AG08395 (cell line): ENCODE measurements at regions not wholly inside any gene's neighbourhood (a gene's known extent, or its start where the extent isn't known, plus 50 kb on each side); places are given as distances from the start of the nearest gene placed in this dataset.

Experiments
- DNase-seq: peaks from one replicate; pipeline ENCODE4 v3.0.0; 2012; ENCODE audit warnings: mixed read lengths, low spot score

- DNase-seq, result no peak
Measured at GRCh38 chr3:124602980-124603627, 127.1 kb upstream of the UMPS start.

- no peak for DNase-seq
Measured at GRCh38 chr3:124605781-124606579, 124.3 kb upstream of the UMPS start.

GRCh38 chr3:124607163-124607562 lies 123.1 kb upstream of the UMPS start:
- peak; percentile 38 for DNase-seq

GRCh38 chr3:124609402-124609801 lies 120.8 kb upstream of the UMPS start:
- no peak for DNase-seq

- DNase-seq, result no peak
Measured at GRCh38 chr3:124610130-124610529, 120.1 kb upstream of the UMPS start.

GRCh38 chr3:124611520-124611919 lies 118.7 kb upstream of the UMPS start:
- DNase-seq, result no peak

- DNase-seq, result no peak
Measured at GRCh38 chr3:124615896-124616543, 114.2 kb upstream of the UMPS start.

- no peak for DNase-seq
Measured at GRCh38 chr3:124617177-124617576, 113.1 kb upstream of the UMPS start.

- no peak for DNase-seq
Measured at GRCh38 chr3:124619887-124620599, 110.2 kb upstream of the UMPS start.

GRCh38 chr3:124620600-124621063 lies 109.6 kb upstream of the UMPS start:
- DNase-seq, result no peak

- DNase-seq, result no peak
Measured at GRCh38 chr3:124621498-124621897, 108.8 kb upstream of the UMPS start.

GRCh38 chr3:124625074-124625473 lies 105.2 kb upstream of the UMPS start:
- no peak for DNase-seq

- peak; percentile 19 for DNase-seq
Measured at GRCh38 chr3:124627501-124627908, 102.7 kb upstream of the UMPS start.

GRCh38 chr3:124628863-124629262 lies 101.4 kb upstream of the UMPS start:
- DNase-seq, result no peak

GRCh38 chr3:124629497-124629896 lies 100.8 kb upstream of the UMPS start:
- DNase-seq, result no peak

- DNase-seq, result no peak
Measured at GRCh38 chr3:124630960-124631359, 99.3 kb upstream of the UMPS start.

- no peak for DNase-seq
Measured at GRCh38 chr3:124631727-124632126, 98.5 kb upstream of the UMPS start.

- no peak for DNase-seq
Measured at GRCh38 chr3:124632566-124633140, 97.6 kb upstream of the UMPS start.

GRCh38 chr3:124633524-124633923 lies 96.7 kb upstream of the UMPS start:
- no peak for DNase-seq

GRCh38 chr3:124634210-124635168 lies 95.8 kb upstream of the UMPS start:
- DNase-seq, result no peak

GRCh38 chr3:124635169-124635539 lies 95.1 kb upstream of the UMPS start:
- DNase-seq, result no peak
